ENCODE measurements at regions not wholly inside any gene's neighbourhood (a gene's known extent, or its start where the extent isn't known, plus 50 kb on each side); places are given as distances from the start of the nearest gene placed in this dataset.
"Not testable (repeated sequence)": the region's sequence is repeated elsewhere in the genome, so short reads cannot be mapped to it uniquely, and the experiment has no call there.

DNA sequence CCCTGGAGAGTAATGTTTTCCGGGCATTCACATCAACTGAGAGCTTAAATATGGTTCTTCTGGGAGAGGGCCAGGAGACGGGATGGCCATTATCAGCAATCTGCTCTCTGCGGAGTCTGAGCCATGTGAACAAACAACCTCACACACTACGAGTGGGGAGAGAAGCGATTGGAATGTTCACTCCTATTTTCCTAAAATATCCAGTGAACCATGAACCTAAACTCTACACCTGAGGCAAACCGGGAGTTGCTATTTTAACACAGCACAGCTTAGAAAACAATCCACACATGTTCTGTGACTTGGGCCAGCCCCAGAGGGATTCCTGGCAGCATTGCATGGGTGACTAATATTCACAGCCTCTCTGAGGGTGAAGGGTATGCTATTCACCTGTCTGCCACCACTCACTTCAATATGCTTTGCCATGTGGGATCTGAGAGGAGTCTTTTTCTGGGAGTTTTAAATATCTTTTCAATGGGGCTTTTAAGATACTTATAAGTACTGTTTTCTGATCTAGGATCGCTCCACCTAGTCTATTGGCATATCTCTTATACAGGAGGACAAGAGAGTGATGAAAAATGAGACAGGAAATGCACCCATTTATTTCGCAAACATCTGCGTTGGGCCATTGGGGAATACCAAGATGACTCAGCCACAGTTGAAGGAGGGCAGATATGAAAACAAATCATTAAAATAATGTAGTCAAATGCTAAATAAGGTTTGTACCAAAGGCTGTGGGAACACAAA is 72.6 kb upstream of the SERP2 start:
- DNase-seq (ENCODE audit: low read depth): peak; percentile 86

DNA sequence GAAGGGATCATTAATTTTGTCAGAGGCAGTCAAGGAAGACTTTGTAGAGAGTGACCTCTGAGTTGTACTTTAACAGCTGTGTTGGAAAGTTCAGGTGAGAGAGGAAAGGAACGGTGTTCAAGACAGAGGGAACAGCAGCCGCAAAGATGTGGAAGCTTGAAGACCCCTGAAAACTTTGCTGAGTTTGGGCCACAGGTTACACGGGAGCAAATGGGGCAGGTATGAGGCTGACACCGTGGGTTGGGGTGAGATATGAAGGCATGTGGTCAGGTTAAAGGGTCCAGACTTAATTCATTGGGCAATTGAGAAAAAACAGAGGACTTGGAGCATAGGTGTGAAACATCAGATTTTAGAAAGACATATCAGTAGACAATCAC is 72.0 kb upstream of the SERP2 start:
- DNase-seq (ENCODE audit: low read depth): no peak

- no peak for DNase-seq (ENCODE audit: low read depth)
Observed at GRCh38 chr13:44302233-44302632, 71.4 kb upstream of the SERP2 start.

DNA sequence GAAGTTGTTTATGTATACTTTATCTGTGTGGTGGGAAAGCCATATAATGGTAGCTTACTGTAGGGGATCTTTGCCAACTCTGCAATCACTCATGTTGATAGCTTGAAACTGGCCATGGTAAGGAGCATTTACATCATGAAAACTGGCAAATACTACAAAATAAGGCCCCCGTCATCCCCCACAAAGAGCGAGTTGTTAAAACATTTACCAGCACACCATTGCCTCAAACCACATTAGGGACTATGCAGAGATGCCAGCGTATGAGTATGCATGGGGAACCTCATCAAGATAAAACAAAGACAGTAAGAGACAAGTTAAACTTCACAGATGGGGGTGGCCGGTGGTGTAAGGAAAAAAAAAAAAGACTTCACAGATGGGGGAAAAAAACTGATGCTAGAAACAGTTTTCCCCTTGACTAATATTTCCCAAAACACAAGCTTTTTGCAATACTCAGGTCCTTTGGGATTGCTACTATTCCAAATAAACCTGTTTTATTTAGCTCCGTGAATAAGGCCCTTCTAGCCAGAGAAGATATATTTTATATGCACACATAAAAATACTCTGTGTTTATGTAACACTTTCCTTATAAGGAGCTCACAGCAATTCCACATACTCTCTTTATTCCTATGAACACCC is 70.6 kb upstream of the SERP2 start:
- DNase-seq (ENCODE audit: low read depth): no peak

- peak; percentile 94 for DNase-seq (ENCODE audit: low read depth)
Observed at GRCh38 chr13:44303681-44304432, 69.8 kb upstream of the SERP2 start.

GRCh38 chr13:44304433-44304725 is 69.2 kb upstream of the SERP2 start:
- DNase-seq (ENCODE audit: low read depth): no peak

DNA sequence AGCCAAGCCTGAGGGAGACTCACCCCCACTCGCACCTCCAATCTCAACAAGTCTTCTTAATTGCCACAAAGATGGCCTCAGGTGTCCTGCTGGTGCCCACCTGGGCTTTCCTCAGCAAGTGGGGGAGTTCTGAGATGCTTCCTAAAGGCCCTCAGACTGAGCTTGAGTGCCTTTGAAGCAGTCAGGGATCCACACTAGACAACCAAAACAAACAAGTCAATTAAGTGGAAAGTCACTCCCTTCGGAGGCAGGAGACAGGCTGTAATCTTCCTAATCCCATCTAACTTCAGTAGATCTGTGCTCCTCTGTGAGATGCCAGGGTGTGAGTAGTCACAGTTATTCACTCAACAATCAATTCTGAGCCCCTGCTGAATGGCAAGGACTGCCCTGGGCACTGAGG is 68.3 kb upstream of the SERP2 start:
- no peak for DNase-seq (ENCODE audit: low read depth)

- peak; percentile 31 for DNase-seq (ENCODE audit: low read depth)
Observed at GRCh38 chr13:44305917-44306370, 67.7 kb upstream of the SERP2 start.

DNA sequence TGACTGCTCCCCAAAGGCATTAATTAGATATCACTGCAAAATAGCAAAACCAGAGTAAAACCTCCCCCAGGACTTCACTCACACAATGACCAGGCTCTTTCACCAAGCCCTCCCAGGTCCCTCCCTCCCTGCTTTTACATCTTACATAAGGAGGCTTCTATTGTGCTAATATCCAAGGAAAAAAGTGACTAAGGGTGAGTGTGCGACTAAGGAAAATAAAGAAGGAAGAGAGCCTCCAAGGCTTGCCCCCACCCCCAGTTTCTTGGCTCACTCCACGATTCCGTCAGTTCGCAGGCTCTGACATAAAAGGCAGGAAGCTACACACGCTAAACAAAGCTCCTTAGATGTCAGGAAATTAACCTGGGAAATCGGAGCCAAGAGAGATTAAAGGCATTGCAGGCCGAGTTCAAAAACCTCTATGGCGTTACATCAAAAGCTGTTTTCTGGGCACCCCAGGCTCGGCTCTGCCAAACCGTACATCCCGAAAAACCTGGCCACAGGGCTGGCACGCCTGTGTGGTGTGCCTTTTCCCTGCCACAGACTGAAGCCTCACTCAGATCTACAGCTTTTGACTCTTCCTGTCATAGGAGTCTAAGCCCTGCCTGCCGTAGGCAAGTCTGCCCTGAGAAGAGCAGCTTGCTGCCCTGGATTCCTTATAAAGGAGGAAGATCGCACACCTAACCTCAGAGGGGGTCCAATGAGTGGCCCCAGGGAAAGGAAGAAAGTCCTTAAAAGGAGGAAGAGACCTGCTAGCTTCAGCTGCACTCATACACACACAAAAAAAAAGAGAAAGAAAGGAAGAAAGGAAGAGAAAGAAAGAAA is 67.0 kb upstream of the SERP2 start:
- DNase-seq (ENCODE audit: low read depth): peak; percentile 47

- no peak for DNase-seq (ENCODE audit: low read depth)
Observed at GRCh38 chr13:44307255-44307654, 66.4 kb upstream of the SERP2 start.

GRCh38 chr13:44307844-44308243 is 65.8 kb upstream of the SERP2 start:
- no peak for DNase-seq (ENCODE audit: low read depth)

- no peak for DNase-seq (ENCODE audit: low read depth)
Observed at GRCh38 chr13:44308352-44308751, 65.3 kb upstream of the SERP2 start.

- peak; percentile 50 for DNase-seq (ENCODE audit: low read depth)
Observed at GRCh38 chr13:44309794-44310757, 63.5 kb upstream of the SERP2 start.

- no peak for DNase-seq (ENCODE audit: low read depth)
Observed at GRCh38 chr13:44311011-44311780, 62.4 kb upstream of the SERP2 start.

- peak; percentile 43 for DNase-seq (ENCODE audit: low read depth)
Observed at GRCh38 chr13:44312131-44312530, 61.5 kb upstream of the SERP2 start.

- DNase-seq (ENCODE audit: low read depth): peak; percentile 58
Observed at GRCh38 chr13:44312834-44313551, 60.6 kb upstream of the SERP2 start.

DNA sequence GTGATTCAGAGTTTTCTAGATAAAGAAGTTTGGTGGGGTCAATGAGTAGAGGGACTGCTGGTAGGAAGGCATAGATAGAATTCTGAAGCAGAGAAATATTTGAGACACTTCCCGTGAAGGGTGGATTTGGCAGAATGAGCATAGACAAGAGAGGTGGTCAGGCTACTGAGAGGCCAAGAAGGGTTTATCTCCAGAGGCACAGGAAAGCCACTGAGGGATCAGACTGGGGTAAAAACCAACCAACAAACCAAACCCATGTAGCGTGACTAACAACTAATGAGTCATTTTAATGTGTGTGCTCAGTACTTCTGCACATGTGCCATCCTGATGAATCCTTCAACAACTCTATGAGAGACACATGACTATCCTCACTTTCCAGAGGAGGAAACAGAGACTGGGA is 60.0 kb upstream of the SERP2 start:
- peak; percentile 89 for DNase-seq (ENCODE audit: low read depth)

- not testable (repeated sequence) for DNase-seq (ENCODE audit: low read depth)
Observed at GRCh38 chr13:44314160-44314559, 59.5 kb upstream of the SERP2 start.

DNA sequence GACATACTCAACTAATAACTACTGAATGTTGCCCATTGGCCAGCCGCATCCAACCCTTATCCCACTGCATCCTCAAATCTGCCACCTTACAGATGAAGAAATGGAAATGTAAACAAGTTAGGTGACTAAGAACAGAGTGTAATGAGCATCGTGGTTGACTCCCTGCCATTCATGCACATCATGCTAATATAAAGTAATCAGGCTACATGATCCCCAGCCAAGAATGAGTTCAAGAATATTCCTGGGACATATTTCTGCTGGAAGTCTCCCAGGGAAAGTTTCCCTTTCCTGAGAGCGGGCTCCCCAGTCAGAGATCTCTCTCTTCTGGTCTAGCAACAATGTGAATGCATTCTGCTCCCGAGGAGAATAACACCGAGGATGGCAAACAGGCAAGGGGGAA is 55.9 kb upstream of the SERP2 start:
- no peak for DNase-seq (ENCODE audit: low read depth)
